NCI-H510A treated with DMSO at 0.1 percent for 48 hours (cell line): ENCODE measurements at regions not wholly inside any gene's neighbourhood (a gene's known extent, or its start where the extent isn't known, plus 50 kb on each side); places are given as distances from the start of the nearest gene placed in this dataset.

ENCODE experiments used
- DNase-seq: peaks from one replicate; lab custom pipeline; 2025; lab: John Stamatoyannopoulos, UW

DNA sequence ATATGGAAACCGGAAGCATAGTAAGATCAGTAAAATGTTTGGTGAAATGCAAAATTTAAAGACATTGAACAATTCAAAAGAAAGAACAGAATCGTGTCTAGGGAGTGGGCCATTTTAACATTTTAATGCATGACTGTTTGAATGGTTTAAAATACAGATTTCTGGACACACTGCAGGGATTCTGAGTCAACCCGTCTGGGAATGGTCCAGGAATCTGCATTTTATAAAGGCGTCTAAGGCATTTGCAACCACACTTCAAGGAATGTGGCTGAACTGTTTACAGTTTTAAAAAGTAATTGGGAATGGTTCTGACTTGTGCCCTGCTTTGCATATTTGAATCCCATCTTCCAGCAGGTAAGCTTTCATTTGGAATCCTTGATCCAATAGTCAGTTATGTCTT is 811.7 kb upstream of the WWC1 start:
- DNase-seq: no peak

DNA sequence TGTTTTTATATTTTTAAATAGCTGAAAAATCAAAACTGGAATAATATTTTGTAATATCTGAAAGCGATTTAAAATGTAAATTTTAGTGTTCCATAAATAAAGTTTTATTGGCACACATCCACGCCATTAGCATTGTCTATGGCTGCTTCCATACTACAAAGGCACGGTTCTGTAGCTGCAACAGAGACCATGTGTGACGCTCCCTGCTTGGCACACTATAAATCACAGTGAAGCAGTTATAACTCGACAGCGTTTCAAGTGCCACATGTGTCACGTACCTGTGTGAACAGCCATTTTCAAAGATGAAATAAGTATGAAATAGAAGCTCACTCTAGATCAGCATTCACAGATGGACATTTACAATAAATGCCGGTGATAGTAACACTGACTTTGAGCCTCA is 810.1 kb upstream of the WWC1 start:
- no peak for DNase-seq

- DNase-seq: no peak
These were observed 808.9 kb upstream of the WWC1 start for GRCh38 chr5:167482555-167482954.

DNA sequence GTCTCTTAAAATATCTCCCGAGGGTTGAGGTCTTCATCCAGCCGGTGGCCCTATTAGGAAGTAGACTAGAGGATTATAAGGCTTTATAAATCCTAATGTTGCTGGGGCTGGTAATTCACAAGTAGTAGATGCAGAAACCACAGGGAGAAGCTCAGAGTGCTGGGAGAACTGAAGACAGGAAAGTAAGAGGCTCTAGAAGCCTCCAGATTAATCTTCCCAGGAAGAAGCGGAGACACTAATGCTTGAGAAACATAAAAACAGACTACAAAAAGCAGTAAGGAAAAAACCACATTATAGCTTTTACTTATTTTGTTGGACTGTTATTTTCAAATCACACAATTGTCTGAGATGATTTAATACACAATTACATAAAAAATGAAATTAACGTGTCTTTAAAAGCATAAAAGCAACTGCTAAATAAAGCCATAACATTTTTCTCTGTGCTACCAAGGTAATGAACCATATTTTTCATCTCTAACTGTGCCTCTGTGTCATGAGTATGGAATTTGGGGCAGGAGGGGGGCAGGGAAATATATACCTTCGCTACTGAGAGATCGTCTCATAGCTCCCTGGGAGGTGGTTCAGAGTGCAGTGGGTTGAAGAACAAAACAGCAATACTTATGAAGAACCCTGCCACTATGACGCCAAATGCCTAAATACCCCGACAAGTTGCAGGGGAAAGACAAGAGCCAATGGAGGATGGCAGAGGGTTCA is 806.2 kb upstream of the WWC1 start:
- no peak for DNase-seq

- DNase-seq: no peak
These were observed 803.1 kb upstream of the WWC1 start for GRCh38 chr5:167488371-167488770.

GRCh38 chr5:167489202-167489601 is 802.2 kb upstream of the WWC1 start:
- DNase-seq: no peak

DNA sequence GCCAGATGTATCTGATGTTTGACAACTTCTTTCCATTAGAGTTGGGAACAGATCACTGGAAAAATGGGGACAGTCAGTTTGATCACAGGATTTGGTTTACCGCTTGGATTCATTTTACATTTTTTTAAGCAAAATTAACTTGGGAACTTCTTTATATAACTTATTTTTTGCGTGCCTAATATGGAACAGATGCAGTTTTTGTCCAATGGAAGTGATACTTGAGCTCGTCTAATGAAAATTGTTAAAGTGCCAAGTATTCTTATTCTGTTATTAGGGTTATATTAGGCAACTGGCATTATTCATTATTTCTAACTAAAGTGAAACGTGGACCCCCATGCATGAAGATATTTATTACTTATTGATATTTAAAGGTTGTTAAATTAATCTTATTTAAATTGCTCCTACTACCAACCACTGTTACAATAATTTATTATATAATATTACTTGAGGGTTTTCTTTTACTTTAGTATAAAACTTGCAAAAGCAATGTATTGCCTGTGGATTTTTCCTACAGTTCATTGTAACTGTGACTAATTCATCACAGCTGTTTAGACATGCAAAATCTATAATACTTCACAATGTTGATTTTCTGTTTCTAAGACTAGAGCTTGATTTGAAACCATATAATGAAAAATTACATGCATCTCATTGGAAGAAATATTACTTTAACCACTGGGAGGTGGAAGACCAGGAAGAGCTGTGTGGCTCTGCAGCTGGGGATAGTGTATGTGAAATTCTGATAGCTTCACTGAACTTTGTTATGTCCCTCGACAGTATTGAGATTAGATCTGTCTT is 787.3 kb upstream of the WWC1 start:
- no peak for DNase-seq

GRCh38 chr5:167507463-167508233 is 783.8 kb upstream of the WWC1 start:
- no peak for DNase-seq

- no peak for DNase-seq
These were observed 782.4 kb upstream of the WWC1 start for GRCh38 chr5:167509076-167509475.

GRCh38 chr5:167511276-167511675 is 780.2 kb upstream of the WWC1 start:
- no peak for DNase-seq

GRCh38 chr5:167512111-167512510 is 779.3 kb upstream of the WWC1 start:
- DNase-seq: no peak

GRCh38 chr5:167513381-167513780 is 778.1 kb upstream of the WWC1 start:
- DNase-seq: no peak

- DNase-seq: no peak
These were observed 777.0 kb upstream of the WWC1 start for GRCh38 chr5:167514461-167514860.

DNA sequence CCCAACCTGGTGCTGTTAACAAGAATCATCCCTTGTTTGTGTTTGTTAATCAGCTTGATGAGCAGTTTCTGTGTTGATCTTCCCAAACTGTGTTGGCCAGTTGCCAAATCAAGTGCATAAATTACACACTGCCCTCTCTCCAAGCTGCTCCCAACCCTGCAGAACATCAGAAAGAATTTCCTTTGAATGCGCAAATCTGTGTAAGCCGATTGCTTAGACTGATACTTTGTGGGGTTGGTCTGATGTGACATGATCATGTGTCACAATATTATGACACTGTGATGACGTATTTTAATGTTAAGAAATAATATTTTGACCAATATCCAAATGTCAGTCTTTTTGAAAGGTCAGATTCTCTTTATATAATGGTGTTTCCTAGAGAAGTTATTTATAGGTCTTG is 766.4 kb upstream of the WWC1 start:
- DNase-seq: no peak

- DNase-seq: no peak
These were observed 762.8 kb upstream of the WWC1 start for GRCh38 chr5:167528651-167529050.

DNA sequence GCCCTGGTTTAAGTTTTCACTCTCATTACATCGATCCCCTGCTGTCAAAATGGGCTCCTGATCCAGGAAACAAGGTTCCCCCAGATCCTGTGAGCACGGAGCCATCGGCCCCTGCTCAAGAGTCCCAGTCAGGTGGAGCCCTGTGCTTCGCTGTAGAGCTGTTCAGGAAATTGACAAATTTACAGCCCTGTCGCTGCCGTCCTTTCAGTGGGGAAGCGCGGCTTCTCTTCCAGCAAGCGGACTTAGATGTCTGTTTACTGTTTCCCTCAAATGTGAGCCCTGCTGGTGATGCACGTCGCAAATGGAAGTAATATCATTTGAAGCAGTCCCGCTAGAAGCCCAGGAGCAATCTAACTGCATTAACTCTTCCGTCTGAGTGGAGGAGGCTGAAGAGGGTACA is 760.9 kb upstream of the WWC1 start:
- DNase-seq: no peak

GRCh38 chr5:167533814-167534795 is 757.3 kb upstream of the WWC1 start:
- no peak for DNase-seq

DNA sequence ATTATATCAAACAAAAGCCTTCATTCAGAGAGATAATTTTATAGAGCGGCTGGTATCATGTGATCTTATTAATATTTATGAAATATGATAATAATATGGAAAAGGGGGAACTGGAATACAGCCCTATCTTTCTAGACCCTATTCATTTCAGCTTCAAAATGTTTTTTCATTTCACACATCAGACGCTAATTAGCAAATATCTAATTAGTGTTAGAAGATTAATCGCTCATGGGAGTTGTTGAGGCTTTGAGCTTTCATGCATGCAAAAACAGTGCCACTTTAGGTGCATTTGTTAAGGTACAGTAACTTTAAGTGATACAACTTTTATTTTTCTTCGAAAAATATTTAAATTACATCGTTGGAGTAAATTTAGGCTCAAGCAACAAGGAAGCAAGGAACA is 751.7 kb upstream of the WWC1 start:
- no peak for DNase-seq

GRCh38 chr5:167546270-167546669 is 745.2 kb upstream of the WWC1 start:
- no peak for DNase-seq

GRCh38 chr5:167552356-167552755 is 739.1 kb upstream of the WWC1 start:
- DNase-seq: no peak

GRCh38 chr5:167553511-167553910 is 737.9 kb upstream of the WWC1 start:
- DNase-seq: no peak
